ENCODE measurements at regions not wholly inside any gene's neighbourhood (a gene's known extent, or its start where the extent isn't known, plus 50 kb on each side); places are given as distances from the start of the nearest gene placed in this dataset.
"Not testable (repeated sequence)": the region's sequence is repeated elsewhere in the genome, so short reads cannot be mapped to it uniquely, and the experiment has no call there.

DNA sequence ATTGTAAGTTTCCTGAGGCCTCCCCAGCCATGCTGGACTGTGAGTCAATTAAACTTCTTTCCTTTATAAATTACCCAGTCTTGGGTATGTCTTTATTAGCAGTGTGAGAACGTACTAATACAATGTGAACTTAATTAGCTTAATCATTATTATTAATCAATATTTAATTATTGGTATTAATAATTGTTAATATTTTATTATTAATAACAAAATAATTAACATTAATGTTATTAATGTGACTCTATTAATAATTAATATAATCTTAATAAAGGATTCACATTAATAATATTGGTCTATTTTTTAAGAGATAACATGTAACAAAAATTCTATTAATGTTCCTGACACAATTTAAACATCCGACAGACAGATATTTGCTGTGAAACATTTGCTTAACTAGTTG, 164.9 kb upstream of the ATF7IP start:
- TF ChIP-seq CTCF (IDR thresholded peaks at IDR 0.05; ENCODE audit: low read depth, low read length, missing control alignments), result no peak
- H3K4me3 ChIP-seq (ENCODE audit: low read depth, low read length), result no peak overlapping the region
- no peak for DNase-seq (ENCODE audit: low read depth)

GRCh38 chr12:14201291-14201690, 164.2 kb upstream of the ATF7IP start:
- H3K4me3 ChIP-seq (ENCODE audit: low read depth, low read length), result no peak overlapping the region
- TF ChIP-seq CTCF (IDR thresholded peaks at IDR 0.05; ENCODE audit: low read depth, low read length, missing control alignments), result no peak
- no peak for DNase-seq (ENCODE audit: low read depth)

DNA sequence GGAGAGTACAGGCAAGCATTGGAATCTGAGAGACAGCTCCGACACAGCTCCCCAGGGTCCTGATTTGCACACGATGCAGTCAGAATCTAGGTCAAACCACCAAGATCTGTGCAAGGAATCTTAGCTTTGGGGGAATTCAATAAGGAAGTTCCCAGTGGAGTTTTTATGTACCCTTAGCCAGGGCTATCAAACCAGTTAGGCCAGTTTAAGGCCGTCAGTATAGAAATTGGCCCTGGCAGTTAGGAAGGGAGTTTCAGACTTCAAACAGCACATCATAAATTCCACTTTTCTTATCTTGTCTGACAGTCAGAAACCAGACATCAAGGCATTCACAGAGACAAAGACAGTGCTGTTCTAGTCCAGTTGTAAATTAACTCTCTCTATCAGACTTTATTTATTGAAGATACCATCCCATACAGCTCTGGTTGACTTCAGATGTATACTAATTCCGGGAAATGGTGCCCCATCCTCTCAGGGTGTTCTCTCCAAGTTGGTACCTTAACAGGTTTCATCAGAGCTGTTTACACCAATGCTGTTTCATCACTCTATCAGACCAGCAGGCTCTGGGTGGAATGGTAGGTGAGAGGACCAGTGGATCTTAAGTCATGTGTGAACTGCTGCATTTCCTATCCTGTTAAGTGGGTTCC, 157.5 kb upstream of the ATF7IP start:
- TF ChIP-seq CTCF (IDR thresholded peaks at IDR 0.05; ENCODE audit: low read depth, low read length, missing control alignments), result no peak

GRCh38 chr12:14211947-14212387, 153.5 kb upstream of the ATF7IP start:
- no peak overlapping the region for H3K4me3 ChIP-seq (ENCODE audit: low read depth, low read length)
- no peak for DNase-seq (ENCODE audit: low read depth)
- TF ChIP-seq CTCF (IDR thresholded peaks at IDR 0.05; ENCODE audit: low read depth, low read length, missing control alignments), result no peak

More for the DNA sequence above, 157.5 kb upstream of the ATF7IP start:
- DNase-seq (ENCODE audit: low read depth), result no peak
- H3K4me3 ChIP-seq (ENCODE audit: low read depth, low read length), result no peak overlapping the region

DNA sequence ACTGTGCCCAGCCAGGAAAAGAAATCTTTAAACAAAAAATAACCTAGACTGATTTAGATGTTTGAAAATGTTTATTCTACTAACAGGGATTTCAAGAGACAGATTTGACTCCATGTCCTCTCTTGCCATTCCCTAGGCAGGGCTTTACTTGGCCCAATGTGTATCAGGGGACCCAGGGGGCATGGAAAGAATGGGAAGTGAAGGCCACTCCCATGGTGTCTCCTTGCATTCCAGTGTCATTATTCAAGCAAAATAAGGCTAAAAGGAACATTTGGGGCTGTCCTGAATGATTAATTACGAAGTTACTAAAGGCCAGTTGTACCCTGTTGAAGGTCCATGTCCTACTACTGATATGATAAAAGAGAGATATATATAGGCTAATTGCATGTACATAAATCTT, 151.9 kb upstream of the ATF7IP start:
- DNase-seq (ENCODE audit: low read depth), result no peak
- TF ChIP-seq CTCF (IDR thresholded peaks at IDR 0.05; ENCODE audit: low read depth, low read length, missing control alignments), result no peak
- no peak overlapping the region for H3K4me3 ChIP-seq (ENCODE audit: low read depth, low read length)

DNA sequence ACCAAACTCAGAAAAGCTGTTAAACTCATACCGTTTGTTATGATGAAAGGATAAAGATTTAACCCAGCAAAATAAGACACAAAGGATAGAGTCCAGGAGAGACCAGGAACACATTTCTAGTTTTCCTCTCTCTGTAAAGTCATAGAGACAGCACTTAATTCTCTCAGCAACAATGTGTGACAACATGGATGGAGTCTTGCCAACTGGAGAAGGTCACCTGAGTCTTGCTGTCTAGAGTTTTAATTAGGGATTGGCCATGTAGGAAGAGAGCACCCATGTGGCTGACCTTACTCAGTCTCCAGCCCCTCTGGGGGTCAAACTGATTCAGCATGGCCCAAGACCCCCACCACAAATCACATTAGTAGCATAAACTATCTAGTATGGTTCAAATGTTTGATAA, 151.0 kb upstream of the ATF7IP start:
- H3K4me3 ChIP-seq (ENCODE audit: low read depth, low read length), result no peak overlapping the region
- no peak for DNase-seq (ENCODE audit: low read depth)
- TF ChIP-seq CTCF (IDR thresholded peaks at IDR 0.05; ENCODE audit: low read depth, low read length, missing control alignments), result no peak

GRCh38 chr12:14215949-14216348, 149.5 kb upstream of the ATF7IP start:
- H3K4me3 ChIP-seq (ENCODE audit: low read depth, low read length); DNase-seq (ENCODE audit: low read depth): not testable (repeated sequence)

Measured in GM12864 (cell line).